Esophagus squamous epithelium (tissue), 5 donors: ENCODE measurements at regions not wholly inside any gene's neighbourhood (a gene's known extent, or its start where the extent isn't known, plus 50 kb on each side); places are given as distances from the start of the nearest gene placed in this dataset.

ENCODE experiments used
- DNase-seq: peaks from one replicate; lab custom pipeline; 2025; lab: John Stamatoyannopoulos, UW
- H3K27ac ChIP-seq, 4 donors: fragments of 200-600 bp; sonication (generic); one replicate each; pipeline ENCODE4 v1.5.1; 2016 to 2019; ENCODE audit warnings: mild to moderate bottlenecking in 1 of 4
- H3K27me3 ChIP-seq, 4 donors: fragments of 200-600 bp; sonication (generic); 1 replicate in 3 of 4; 2 replicates in 1 of 4; pipeline versions ENCODE4 v1.5.1 to v1.6.0; 2017 to 2021; ENCODE audit warnings: antibody characterized with exemption in 1 of 4
- H3K36me3 ChIP-seq, 3 donors: fragments of 200-600 bp; sonication (generic); one replicate each; pipeline ENCODE4 v1.5.1; 2016 to 2019
- H3K4me1 ChIP-seq, 3 donors: fragments of 200-600 bp; sonication (generic); one replicate each; pipeline ENCODE4 v1.5.1; 2017 to 2019
- H3K4me3 ChIP-seq, 4 donors: fragments of 200-600 bp; sonication (generic); 1 replicate in 3 of 4; 2 replicates in 1 of 4; pipeline ENCODE4 v1.5.1; 2016 to 2019; ENCODE audit warnings: mild to moderate bottlenecking in 2 of 4, moderate library complexity in 1 of 4
- H3K9me3 ChIP-seq, 3 donors: fragments of 200-600 bp; sonication (generic); one replicate each; pipeline ENCODE4 v1.5.1; 2016 to 2019
- CTCF ChIP-seq, 6 experiments: fragments of 450-650 bp in 4 of 6; fragments of 200-600 bp in 2 of 6; sonication (generic) in 2 of 6; IDR thresholded peaks; one replicate each; pipeline ENCODE4 v1.5.1; 2016 to 2019; ENCODE audit warnings: antibody characterized with exemption in 6 of 6, mild to moderate bottlenecking in 4 of 6, moderate library complexity in 4 of 6
- POLR2A ChIP-seq, 4 donors: fragments of 450-650 bp; IDR thresholded peaks; one replicate each; pipeline ENCODE4 v1.6.1; 2017; ENCODE audit warnings: antibody characterized with exemption in 4 of 4, mild to moderate bottlenecking in 4 of 4, moderate library complexity in 3 of 4
- WGBS, 2 donors: methylation state at CpG; one replicate each; pipeline ENCODE4 v1.1.5; 2018; 5-methylcytosine and 5-hydroxymethylcytosine counted together
- intact Hi-C: fragments of 100-400 bp; cut with DNase I; formaldehyde crosslinking; loops from one replicate; pipeline ENCODE4 v1.15.0; 2022
- donor health status: DM: yes; HTN: yes; CAD: no.

- intact Hi-C loops, result no loop called here
- Histone ChIP-seq H3K4me3 (no peak overlapping the region), H3K27me3 (peaks cover 0 to 26% (median 0%) of the 10 kb centered on the region in 4 donors), H3K36me3 (no peaks in the 10 kb centered on the region), H3K27ac (no peak overlapping the region), H3K4me1 (no peaks in the 10 kb centered on the region), H3K9me3 (no peaks in the 10 kb centered on the region)
- 56 to 63% methylated on average over 3 of the region's 3 CpGs for WGBS, 2 donors
- DNase-seq, result no peak
- TF ChIP-seq POLR2A (IDR thresholded peaks at IDR 0.05) (no peak), CTCF (IDR thresholded peaks at IDR 0.05) (no peak)
Measured at GRCh38 chr20:56840716-56841261, 211.7 kb downstream of the TFAP2C start.

GRCh38 chr20:56841346-56841908, 212.3 kb downstream of the TFAP2C start:
- intact Hi-C loops, result no loop called here

GRCh38 chr20:56842056-56842455, 212.9 kb downstream of the TFAP2C start:
- WGBS, 2 donors, result 78 to 91% methylated on average over 1 to 2 of the region's 9 CpGs
- intact Hi-C loops, result no loop called here

More at GRCh38 chr20:56841346-56841908, 212.3 kb downstream of the TFAP2C start:
- Histone ChIP-seq H3K4me3 (no peak overlapping the region), H3K36me3 (no peaks in the 10 kb centered on the region), H3K9me3 (no peaks in the 10 kb centered on the region), H3K27ac (no peak overlapping the region), H3K4me1 (no peaks in the 10 kb centered on the region), H3K27me3 (peaks cover 0 to 25% (median 0%) of the 10 kb centered on the region in 4 donors)
- WGBS, 2 donors, result 75 to 76% methylated on average over 4 to 5 of the region's 6 CpGs
- TF ChIP-seq POLR2A (IDR thresholded peaks at IDR 0.05), result no peak
- TF ChIP-seq CTCF (IDR thresholded peaks at IDR 0.05), result no peak
- DNase-seq, result no peak

GRCh38 chr20:56843386-56843785, 214.3 kb downstream of the TFAP2C start:
- no peak for DNase-seq
- no peaks in the 10 kb centered on the region for H3K9me3 ChIP-seq
- no peaks in the 10 kb centered on the region for H3K4me1 ChIP-seq
- no peak overlapping the region for H3K4me3 ChIP-seq
- H3K36me3 ChIP-seq, result no peaks in the 10 kb centered on the region
- H3K27ac ChIP-seq, result no peak overlapping the region
- WGBS, 2 donors, result 53 to 57% methylated on average over 3 to 5 of the region's 7 CpGs
- no peak for TF ChIP-seq CTCF (IDR thresholded peaks at IDR 0.05)
- TF ChIP-seq POLR2A (IDR thresholded peaks at IDR 0.05), result no peak
- intact Hi-C loops, result no loop called here
- H3K27me3 ChIP-seq, result peaks cover 0 to 10% (median 0%) of the 10 kb centered on the region in 4 donors

More at GRCh38 chr20:56842056-56842455, 212.9 kb downstream of the TFAP2C start:
- Histone ChIP-seq H3K4me3 (no peak overlapping the region), H3K36me3 (no peaks in the 10 kb centered on the region), H3K27ac (no peak overlapping the region), H3K9me3 (no peaks in the 10 kb centered on the region), H3K4me1 (no peaks in the 10 kb centered on the region), H3K27me3 (peaks cover 0 to 23% (median 0%) of the 10 kb centered on the region in 4 donors)
- no peak for DNase-seq
- TF ChIP-seq CTCF (IDR thresholded peaks at IDR 0.05), result no peak
- TF ChIP-seq POLR2A (IDR thresholded peaks at IDR 0.05), result no peak

GRCh38 chr20:56843817-56844216, 214.7 kb downstream of the TFAP2C start:
- TF ChIP-seq POLR2A (IDR thresholded peaks at IDR 0.05) (no peak), CTCF (IDR thresholded peaks at IDR 0.05) (peak in 2 of 6 experiments; percentile 11 to 22)
- Histone ChIP-seq H3K36me3 (no peaks in the 10 kb centered on the region), H3K4me1 (no peaks in the 10 kb centered on the region), H3K4me3 (no peak overlapping the region), H3K27ac (no peak overlapping the region), H3K9me3 (no peaks in the 10 kb centered on the region), H3K27me3 (peaks cover 0 to 6% (median 0%) of the 10 kb centered on the region in 4 donors)
- WGBS, 2 donors, result 40 to 43% methylated on average over 4 of the region's 4 CpGs
- no peak for DNase-seq
- intact Hi-C loops, result no loop called here
